Endothelial cell of umbilical vein (primary cell): ENCODE measurements at regions not wholly inside any gene's neighbourhood (a gene's known extent, or its start where the extent isn't known, plus 50 kb on each side); places are given as distances from the start of the nearest gene placed in this dataset.
A peak's percentile ranks its signal among the peaks of the same experiment; 100 is the strongest.

Experiments used
- BruUV-seq: library from RNA; stranded (reverse); fragments of 400-500 nt; replicated peaks from 2 replicates; lab custom pipeline; 2021; lab: Mats Ljungman, UMichigan
- CTCF ChIA-PET: fragments of 300-600, 350-600 bp; sonication (Branson Sonifier 250); formaldehyde crosslinking; loops from one replicate; lab custom pipeline; 2021; ENCODE audit warnings: antibody characterized with exemption, inconsistent platforms; lab: Charles Lee
- POLR2A ChIA-PET: fragments of 300-600, 350-600 bp; sonication (Branson Sonifier 250); formaldehyde crosslinking; loops from one replicate; lab custom pipeline; 2021; ENCODE audit warnings: antibody characterized with exemption, inconsistent platforms; lab: Charles Lee
- DNase-seq: peaks from one replicate; pipeline ENCODE4 v3.0.0-alpha.2; 2011; ENCODE audit warnings: low read depth, low spot score
- FAIRE-seq: peaks from 2 replicates; lab custom pipeline; 2011; peaks lifted over from hg19 to GRCh38; lab: Jason Lieb, UNC
- H2AFZ ChIP-seq: 2 replicates; pipeline ENCODE4 v1.6.0; 2012; ENCODE audit warnings: low read depth, low read length, control low read depth, inconsistent platforms
- H3K27ac ChIP-seq: 2 replicates; pipeline ENCODE4 v1.5.1; 2011; ENCODE audit warnings: low read depth, mild to moderate bottlenecking, control low read depth, low read length, moderate library complexity; ENCODE audit not compliant: insufficient read depth
- H3K27me3 ChIP-seq, 2 experiments: 2 replicates each; pipeline versions ENCODE4 v1.6.0 to v1.6.1; 2011; ENCODE audit warnings: low read length in 2 of 2, mixed read lengths in 1 of 2; ENCODE audit not compliant: control insufficient read depth in 2 of 2, insufficient read depth in 2 of 2
- H3K36me3 ChIP-seq, 2 experiments: 2 replicates in 1 of 2; 3 replicates in 1 of 2; pipeline ENCODE4 v1.5.1; 2011; ENCODE audit warnings: low read length in 2 of 2, mild to moderate bottlenecking in 1 of 2, moderate library complexity in 1 of 2; ENCODE audit not compliant: control insufficient read depth in 2 of 2, insufficient read depth in 2 of 2; ENCODE audit errors: extremely low read depth in 1 of 2
- H3K4me1 ChIP-seq: 3 replicates; pipeline ENCODE4 v1.5.1; 2011; ENCODE audit warnings: mild to moderate bottlenecking, low read length; ENCODE audit not compliant: control insufficient read depth, insufficient read depth; ENCODE audit errors: extremely low read depth
- H3K4me2 ChIP-seq: 2 replicates; pipeline ENCODE4 v1.6.1; 2011; ENCODE audit warnings: low read length, control low read depth, mixed read lengths; ENCODE audit not compliant: insufficient read depth
- H3K4me3 ChIP-seq, 3 experiments: fragments of 200-600 bp in 1 of 3; sonication (generic), shearing (Covaris generic) in 1 of 3; replicated peaks in 1 of 3; 2 replicates each; pipeline ENCODE4 v1.5.1; 2011 to 2016; ENCODE audit warnings: control low read depth in 3 of 3, low read length in 3 of 3, mild to moderate bottlenecking in 2 of 3, inconsistent platforms in 1 of 3, low read depth in 1 of 3, moderate library complexity in 1 of 3; ENCODE audit not compliant: insufficient read depth in 1 of 3
- H3K79me2 ChIP-seq: 2 replicates; pipeline ENCODE4 v1.6.0; 2012; ENCODE audit warnings: low read length, inconsistent platforms; ENCODE audit not compliant: control insufficient read depth, insufficient read depth
- H3K9ac ChIP-seq: replicated peaks from 2 replicates; pipeline ENCODE3; 2011; ENCODE audit warnings: low read length, control low read depth; ENCODE audit not compliant: insufficient read depth; ENCODE audit errors: extremely low read depth
- H3K9me1 ChIP-seq: replicated peaks from 3 replicates; pipeline ENCODE4 v1.6.0; 2011; ENCODE audit warnings: mild to moderate bottlenecking, low read length; ENCODE audit not compliant: control insufficient read depth, insufficient read depth; ENCODE audit errors: extremely low read depth
- H3K9me3 ChIP-seq: replicated peaks from 2 replicates; pipeline ENCODE4 v1.5.1; 2012; ENCODE audit warnings: low read length, inconsistent platforms; ENCODE audit not compliant: control insufficient read depth, insufficient read depth
- H4K20me1 ChIP-seq: replicated peaks from 2 replicates; pipeline ENCODE3; 2011; ENCODE audit warnings: mild to moderate bottlenecking, low read length; ENCODE audit not compliant: control insufficient read depth, insufficient read depth; ENCODE audit errors: extremely low read depth
- CTCF ChIP-seq, 2 donors: IDR thresholded peaks; 1 replicate in 1 of 2; 2 replicates in 1 of 2; pipeline ENCODE4 v1.5.1; 2011; ENCODE audit warnings: low read length in 2 of 2, mild to moderate bottlenecking in 2 of 2, moderate library complexity in 2 of 2, control low read depth in 1 of 2, inconsistent platforms in 1 of 2, low read depth in 1 of 2; ENCODE audit not compliant: insufficient read depth in 1 of 2; ENCODE audit errors: extremely low read depth in 1 of 2
- EZH2 ChIP-seq: IDR thresholded peaks from 2 replicates; pipeline ENCODE4 v1.6.1; 2012; ENCODE audit warnings: borderline replicate concordance, low read depth, mild to moderate bottlenecking, moderate library complexity, low read length, inconsistent platforms; ENCODE audit not compliant: severe bottlenecking
- GATA2 ChIP-seq: IDR thresholded peaks from 2 replicates; pipeline ENCODE4 v1.7.0; 2011; ENCODE audit warnings: low read depth, mild to moderate bottlenecking, moderate library complexity, mixed read lengths, low read length; ENCODE audit not compliant: insufficient read length, insufficient read depth
- JUN ChIP-seq: IDR thresholded peaks from 2 replicates; pipeline ENCODE4 v1.6.1; 2011; ENCODE audit warnings: borderline replicate concordance, low read depth; ENCODE audit not compliant: insufficient read length, insufficient read depth
- MYC ChIP-seq: IDR thresholded peaks from one replicate; pipeline ENCODE4 v1.6.1; 2011; ENCODE audit warnings: mild to moderate bottlenecking, low read depth, low read length
- POLR2AphosphoS5 ChIP-seq: IDR thresholded peaks from 2 replicates; pipeline ENCODE4 v1.6.1; 2012; ENCODE audit warnings: low read depth, mild to moderate bottlenecking, control low read depth, low read length, moderate library complexity; ENCODE audit not compliant: insufficient read depth
- dilution Hi-C: fragments of 300-500 bp; cut with MboI; formaldehyde crosslinking; loops from one replicate; pipeline ENCODE4 v1.15.0; 2019; ENCODE audit warnings: low sequenced_read_pairs; ENCODE audit not compliant: extremely low pct_ligation_motif_present
- intact Hi-C: fragments of 100-400 bp; cut with micrococcal nuclease; formaldehyde crosslinking; loops from one replicate; pipeline ENCODE4 v1.10.0; 2022

GRCh38 chr6:97497713-97498331, 214.8 kb upstream of the MMS22L start:
- peak; percentile 93 for FAIRE-seq
- H3K36me3 ChIP-seq: no peaks in the 10 kb centered on the region
- BruUV-seq: no TSS peak
- H3K9me3 ChIP-seq: no peaks in the 10 kb centered on the region
- H3K79me2 ChIP-seq: no peaks in the 10 kb centered on the region
- ChIA-PET POLR2A (no interaction called here), CTCF (interaction anchor here (0.8 to 8.3 kb wide), 8 partner anchors 14 to 1744 kb away, joined by 3 to 120 read pairs (median 4); partner anchors contain the start of gene POU3F2)
- H3K27me3 ChIP-seq: no peaks in the 10 kb centered on the region
- H3K4me2 ChIP-seq: no peak overlapping the region
- no peaks in the 10 kb centered on the region for H3K9me1 ChIP-seq
- no peaks in the 10 kb centered on the region for H3K4me1 ChIP-seq
- no peak overlapping the region for H2AFZ ChIP-seq
- intact Hi-C loops: loop anchor here (1.0 to 5.0 kb wide), 3 partner anchors 431 to 1621 kb away; no protein-coding TSS in a partner anchor
- no peak overlapping the region for H3K9ac ChIP-seq
- no peaks in the 10 kb centered on the region for H4K20me1 ChIP-seq
- TF ChIP-seq EZH2: no peak
- TF ChIP-seq MYC: no peak
- TF ChIP-seq GATA2: no peak
- no peak for TF ChIP-seq JUN
- peak; percentile 72 to 86 for TF ChIP-seq CTCF (IDR thresholded peaks at IDR 0.05; ENCODE audit: extremely low read depth in 1 of 2, insufficient read depth in 1 of 2, low read depth in 1 of 2, low read length in 2 of 2)
- no peak for TF ChIP-seq POLR2AphosphoS5
- dilution Hi-C loops: no loop called here
- DNase-seq: peak; percentile 63
- no peak overlapping the region for H3K27ac ChIP-seq
- H3K4me3 ChIP-seq: no peak overlapping the region
